Psoas muscle (tissue), 7 donors: ENCODE measurements at regions not wholly inside any gene's neighbourhood (a gene's known extent, or its start where the extent isn't known, plus 50 kb on each side); places are given as distances from the start of the nearest gene placed in this dataset.

Experiments
- ATAC-seq, 4 donors: fragments of 200-7000 bp; cut with Tn5 transposase; one replicate each; pipeline ENCODE4 v1.9.1; 2020; ENCODE audit warnings: moderate library complexity in 3 of 4, mild to moderate bottlenecking in 2 of 4
- DNase-seq, 2 donors: peaks; one replicate each; pipeline ENCODE4 v3.0.0-alpha.2; 2020
- H3K27ac ChIP-seq: fragments of 200-600 bp; one replicate; pipeline ENCODE4 v1.8.0; 2022
- H3K27me3 ChIP-seq, 3 donors: fragments of 200-600 bp in 1 of 3; one replicate each; pipeline versions ENCODE4 v1.6.1 to v1.8.0; 2013 to 2022; ENCODE audit warnings: low read length in 2 of 3, mild to moderate bottlenecking in 2 of 3, moderate library complexity in 1 of 3; ENCODE audit not compliant: insufficient read depth in 3 of 3
- H3K36me3 ChIP-seq, 2 donors: fragments of 200-600 bp in 1 of 2; one replicate each; pipeline versions ENCODE4 v1.6.1 to v1.8.0; 2013 to 2022; ENCODE audit warnings: low read depth in 1 of 2, mild to moderate bottlenecking in 1 of 2, moderate library complexity in 1 of 2; ENCODE audit not compliant: insufficient read depth in 1 of 2
- H3K4me1 ChIP-seq: fragments of 200-600 bp; one replicate; pipeline ENCODE4 v1.8.0; 2022
- H3K4me3 ChIP-seq: fragments of 200-600 bp; one replicate; pipeline ENCODE4 v1.8.0; 2022; ENCODE audit warnings: mild to moderate bottlenecking
- H3K9me3 ChIP-seq: fragments of 200-600 bp; one replicate; pipeline ENCODE4 v1.8.0; 2022
- WGBS, 3 donors: extraction: QIAGEN DNeasy Blood & Tissue Kit; methylation state at CpG; one replicate each; pipeline versions ENCODE4 v1.1.6 to v1.1.7; 2013; 5-methylcytosine and 5-hydroxymethylcytosine counted together
- intact Hi-C, 2 donors: fragments of 100-400 bp; cut with DNase I; formaldehyde crosslinking; loops; one replicate each; pipeline versions ENCODE4 v1.11.0 to v1.14.2; 2022
- TF ChIP-seq, protein P1 (sequence below): fragments of 200-600 bp; IDR thresholded peaks from one replicate; pipeline ENCODE4 v1.8.0; 2022; ENCODE audit warnings: antibody characterized with exemption
- donor health status: healthy with polysubstance abuse.
- donor health status: DM: no; HTN: no; CAD: no; lungs with moderate emphysema.
- donor health status: Bipolar disorder and iron deficiency.
- donor health status: healthy.
- donor health status: DM: yes; HTN: yes; CAD: no.
- donor health status: DM: no; HTN: no; CAD: no.
- donor health status: DM: yes; HTN: yes; CAD: no.

- no peak for ATAC-seq
- Histone ChIP-seq H3K27ac (no peak overlapping the region), H3K4me1 (no peaks in the 10 kb centered on the region), H3K9me3 (no peaks in the 10 kb centered on the region), H3K4me3 (no peak overlapping the region), H3K27me3 (no peaks in the 10 kb centered on the region), H3K36me3 (no peaks in the 10 kb centered on the region)
- intact Hi-C loops, result no loop called here
- TF ChIP-seq, protein P1, sequence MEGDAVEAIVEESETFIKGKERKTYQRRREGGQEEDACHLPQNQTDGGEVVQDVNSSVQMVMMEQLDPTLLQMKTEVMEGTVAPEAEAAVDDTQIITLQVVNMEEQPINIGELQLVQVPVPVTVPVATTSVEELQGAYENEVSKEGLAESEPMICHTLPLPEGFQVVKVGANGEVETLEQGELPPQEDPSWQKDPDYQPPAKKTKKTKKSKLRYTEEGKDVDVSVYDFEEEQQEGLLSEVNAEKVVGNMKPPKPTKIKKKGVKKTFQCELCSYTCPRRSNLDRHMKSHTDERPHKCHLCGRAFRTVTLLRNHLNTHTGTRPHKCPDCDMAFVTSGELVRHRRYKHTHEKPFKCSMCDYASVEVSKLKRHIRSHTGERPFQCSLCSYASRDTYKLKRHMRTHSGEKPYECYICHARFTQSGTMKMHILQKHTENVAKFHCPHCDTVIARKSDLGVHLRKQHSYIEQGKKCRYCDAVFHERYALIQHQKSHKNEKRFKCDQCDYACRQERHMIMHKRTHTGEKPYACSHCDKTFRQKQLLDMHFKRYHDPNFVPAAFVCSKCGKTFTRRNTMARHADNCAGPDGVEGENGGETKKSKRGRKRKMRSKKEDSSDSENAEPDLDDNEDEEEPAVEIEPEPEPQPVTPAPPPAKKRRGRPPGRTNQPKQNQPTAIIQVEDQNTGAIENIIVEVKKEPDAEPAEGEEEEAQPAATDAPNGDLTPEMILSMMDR, result no peak
- 23 to 35% (median 25%) methylated on average over 3 of the region's 3 CpGs for WGBS, 3 donors
- no peak for DNase-seq
Measured at GRCh38 chr20:41717483-41717882, 99.3 kb upstream of the CHD6 start.

DNA sequence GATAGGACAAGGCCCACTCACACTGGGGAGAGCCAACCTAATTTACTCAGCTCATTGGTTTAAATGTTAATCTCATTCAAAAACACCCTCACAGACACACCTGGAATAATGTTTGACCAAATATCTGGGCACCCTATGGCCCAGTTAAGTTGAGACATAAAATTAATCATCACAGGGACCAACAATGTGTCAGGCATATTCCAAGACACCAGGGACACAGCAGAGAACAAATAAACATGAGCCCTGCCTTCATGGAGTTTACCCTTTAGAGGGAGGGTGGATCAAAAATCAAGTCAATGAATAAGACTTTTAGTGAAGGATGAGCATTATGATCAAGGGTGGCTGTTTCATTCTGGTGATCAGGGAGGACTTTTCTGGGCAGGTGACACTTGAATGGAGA, 98.7 kb upstream of the CHD6 start:
- H3K27me3 ChIP-seq, result no peaks in the 10 kb centered on the region
- no peak for ATAC-seq
- no peak overlapping the region for H3K4me3 ChIP-seq
- H3K27ac ChIP-seq, result no peak overlapping the region
- H3K36me3 ChIP-seq, result no peaks in the 10 kb centered on the region
- H3K4me1 ChIP-seq, result no peaks in the 10 kb centered on the region
- intact Hi-C loops, result no loop called here
- TF ChIP-seq, protein P1, result no peak
- no peaks in the 10 kb centered on the region for H3K9me3 ChIP-seq
- DNase-seq, result no peak

DNA sequence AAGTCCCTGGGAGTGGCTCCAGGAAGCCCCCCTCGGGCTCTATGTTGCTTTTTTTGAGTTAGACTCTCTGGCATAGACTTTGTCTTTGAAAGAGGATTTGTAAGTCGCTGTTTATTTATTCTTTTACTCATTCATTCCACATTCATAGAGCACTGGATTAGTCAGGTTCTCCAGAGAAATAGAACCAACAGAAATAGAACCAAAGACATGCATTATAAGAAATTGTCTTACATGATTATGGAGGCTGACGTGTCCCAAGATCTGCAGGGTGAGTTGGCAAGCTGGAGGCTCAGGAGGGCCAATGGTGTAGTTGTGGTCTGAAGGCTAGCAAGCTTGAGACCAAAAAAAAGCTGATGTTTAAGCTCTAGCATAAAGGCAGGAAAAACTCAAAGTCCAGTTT, 98.3 kb upstream of the CHD6 start:
- WGBS, 3 donors, result 64 to 69% (median 66%) methylated on average over 3 of the region's 3 CpGs
- H3K27ac ChIP-seq, result no peak overlapping the region
- TF ChIP-seq, protein P1, result no peak
- no peak overlapping the region for H3K4me3 ChIP-seq
- H3K4me1 ChIP-seq, result no peaks in the 10 kb centered on the region
- no peaks in the 10 kb centered on the region for H3K9me3 ChIP-seq
- H3K27me3 ChIP-seq, result no peaks in the 10 kb centered on the region
- no peaks in the 10 kb centered on the region for H3K36me3 ChIP-seq
- DNase-seq (no peak), ATAC-seq (no peak)
- intact Hi-C loops, result no loop called here

DNA sequence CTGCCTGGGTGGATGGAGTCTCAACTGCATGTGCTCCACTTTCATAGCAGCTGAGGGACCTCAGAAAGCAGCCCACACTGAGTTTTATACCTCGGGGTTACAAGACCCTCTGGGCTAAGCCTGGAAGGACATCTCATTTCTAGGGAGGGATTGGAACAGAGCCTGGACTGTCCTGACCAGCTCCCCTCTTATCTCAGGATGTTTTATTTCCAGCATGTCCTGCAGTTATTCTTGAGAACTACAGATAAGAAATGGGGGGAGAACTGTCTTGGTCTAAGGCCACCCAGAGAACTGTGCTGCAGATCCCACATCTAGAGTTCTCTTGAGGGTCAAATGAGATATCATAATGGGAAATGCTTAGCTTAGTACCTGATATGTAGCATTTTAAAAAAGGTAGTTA, 97.3 kb upstream of the CHD6 start:
- no peaks in the 10 kb centered on the region for H3K36me3 ChIP-seq
- ATAC-seq, result no peak
- no peaks in the 10 kb centered on the region for H3K4me1 ChIP-seq
- no peak overlapping the region for H3K27ac ChIP-seq
- H3K9me3 ChIP-seq, result no peaks in the 10 kb centered on the region
- intact Hi-C loops, result no loop called here
- WGBS, 3 donors, result 47 to 69% (median 54%) methylated on average over 1 of the region's 1 CpG
- no peaks in the 10 kb centered on the region for H3K27me3 ChIP-seq
- no peak for DNase-seq
- TF ChIP-seq, protein P1, result no peak
- H3K4me3 ChIP-seq, result no peak overlapping the region

DNA sequence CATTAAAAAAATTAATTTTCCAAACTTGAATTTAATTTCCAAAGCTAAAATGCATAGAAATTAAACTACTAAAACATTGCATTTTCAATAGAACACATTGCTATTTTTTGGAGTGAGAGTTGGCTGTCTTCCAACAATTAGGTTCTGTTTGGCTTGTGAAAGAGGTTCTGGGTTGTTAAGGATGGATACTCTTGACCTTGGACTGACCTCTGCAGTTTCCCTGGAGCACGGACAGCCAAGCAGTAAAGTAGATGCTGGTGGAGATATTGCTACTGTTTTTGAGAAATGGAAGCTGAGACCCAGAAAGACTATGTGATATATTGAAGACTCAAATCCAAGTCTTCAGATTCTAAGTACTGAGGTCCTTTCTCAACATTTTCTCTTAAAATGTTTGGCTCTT, 95.9 kb upstream of the CHD6 start:
- TF ChIP-seq, protein P1, result no peak
- WGBS, 3 donors, result 6 to 28% (median 17%) methylated on average over 1 of the region's 1 CpG
- Histone ChIP-seq H3K27ac (no peak overlapping the region), H3K36me3 (no peaks in the 10 kb centered on the region), H3K4me1 (no peaks in the 10 kb centered on the region), H3K9me3 (no peaks in the 10 kb centered on the region), H3K4me3 (no peak overlapping the region), H3K27me3 (no peaks in the 10 kb centered on the region)
- ATAC-seq, result no peak
- DNase-seq, result no peak
- intact Hi-C loops, result no loop called here
